Stimulated activated effector memory CD8-positive, alpha-beta T cell treated with anti-CD3 and anti-CD28 coated beads, Interleukin-12 subunit alpha, Interleukin-12 subunit beta, amount 100 ng/mL, for 72 hours (primary cell): ENCODE measurements at regions not wholly inside any gene's neighbourhood (a gene's known extent, or its start where the extent isn't known, plus 50 kb on each side); places are given as distances from the start of the nearest gene placed in this dataset.
A peak's percentile ranks its signal among the peaks of the same experiment; 100 is the strongest.

Source experiments
- ATAC-seq: fragments of 150-1000 bp; cut with Tn5 transposase; 2 replicates; pipeline ENCODE4 v1.10.0; 2021
- DNase-seq, 2 donors: peaks; one replicate each; pipeline ENCODE4 v3.0.0; 2021 to 2022; ENCODE audit warnings: low spot score in 2 of 2
- H3K27ac Mint-ChIP-seq: one replicate; pipeline ENCODE4 v1.8.0; 2022; ENCODE audit warnings: mild to moderate bottlenecking, mixed read lengths
- H3K36me3 Mint-ChIP-seq: one replicate; pipeline ENCODE4 v1.8.0; 2022; ENCODE audit warnings: mild to moderate bottlenecking, mixed read lengths
- H3K4me1 Mint-ChIP-seq: one replicate; pipeline ENCODE4 v1.8.0; 2022; ENCODE audit warnings: mixed read lengths
- H3K4me3 Mint-ChIP-seq: one replicate; pipeline ENCODE4 v1.8.0; 2022; ENCODE audit warnings: mild to moderate bottlenecking, mixed read lengths
- H3K9me3 Mint-ChIP-seq: one replicate; pipeline ENCODE4 v1.8.0; 2022; ENCODE audit warnings: mixed read lengths

GRCh38 chr11:27193434-27194225 lies 153.0 kb downstream of the BBOX1 start:
- no peak overlapping the region for H3K4me3 Mint-ChIP-seq
- no peaks in the 10 kb centered on the region for H3K9me3 Mint-ChIP-seq
- no peaks in the 10 kb centered on the region for H3K36me3 Mint-ChIP-seq
- ATAC-seq = no peak
- H3K4me1 Mint-ChIP-seq = no peaks in the 10 kb centered on the region
- H3K27ac Mint-ChIP-seq = no peak overlapping the region
- no peak for DNase-seq

DNA sequence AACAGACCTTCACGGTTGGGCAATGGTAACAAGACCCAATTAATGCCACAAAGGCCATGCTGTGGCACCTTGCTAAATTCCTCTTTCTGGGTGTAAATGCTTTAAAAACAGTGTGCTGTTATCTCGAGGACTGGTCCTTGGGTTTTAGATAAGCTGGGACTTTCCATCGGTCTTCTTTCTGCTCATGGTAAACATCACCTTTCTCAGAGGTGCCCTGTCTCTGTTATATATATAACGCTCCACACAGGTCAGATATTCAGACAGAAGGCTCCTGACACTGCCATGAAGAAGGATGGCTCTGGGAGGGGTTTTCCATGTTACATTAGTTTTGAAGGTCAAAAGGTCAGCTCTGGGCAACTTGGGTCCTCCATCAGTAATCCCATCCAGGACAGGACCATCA lies 151.6 kb downstream of the BBOX1 start:
- no peak overlapping the region for H3K4me3 Mint-ChIP-seq
- DNase-seq (no peak), ATAC-seq (no peak)
- H3K4me1 Mint-ChIP-seq = no peaks in the 10 kb centered on the region
- no peaks in the 10 kb centered on the region for H3K9me3 Mint-ChIP-seq
- H3K27ac Mint-ChIP-seq = no peak overlapping the region
- no peaks in the 10 kb centered on the region for H3K36me3 Mint-ChIP-seq

GRCh38 chr11:27191639-27192038 lies 151.0 kb downstream of the BBOX1 start:
- Mint-ChIP-seq H3K27ac (no peak overlapping the region), H3K9me3 (no peaks in the 10 kb centered on the region), H3K36me3 (no peaks in the 10 kb centered on the region), H3K4me1 (no peaks in the 10 kb centered on the region), H3K4me3 (no peak overlapping the region)
- ATAC-seq = no peak
- DNase-seq = no peak

- ATAC-seq (no peak), DNase-seq (no peak)
- Mint-ChIP-seq H3K4me3 (no peak overlapping the region), H3K9me3 (no peaks in the 10 kb centered on the region), H3K4me1 (no peaks in the 10 kb centered on the region), H3K36me3 (no peaks in the 10 kb centered on the region), H3K27ac (no peak overlapping the region)
These were observed 148.1 kb downstream of the BBOX1 start for GRCh38 chr11:27188696-27189095.

GRCh38 chr11:27187848-27188621 lies 147.4 kb downstream of the BBOX1 start:
- no peak overlapping the region for H3K4me3 Mint-ChIP-seq
- DNase-seq = no peak
- no peak overlapping the region for H3K27ac Mint-ChIP-seq
- no peaks in the 10 kb centered on the region for H3K4me1 Mint-ChIP-seq
- H3K36me3 Mint-ChIP-seq = no peaks in the 10 kb centered on the region
- no peaks in the 10 kb centered on the region for H3K9me3 Mint-ChIP-seq
- no peak for ATAC-seq

- Mint-ChIP-seq H3K4me1 (no peaks in the 10 kb centered on the region), H3K36me3 (no peaks in the 10 kb centered on the region), H3K27ac (no peak overlapping the region), H3K4me3 (no peak overlapping the region), H3K9me3 (no peaks in the 10 kb centered on the region)
- DNase-seq = no peak
- peak; percentile 54 for ATAC-seq
These were observed 146.6 kb downstream of the BBOX1 start for GRCh38 chr11:27187075-27187847.

- Mint-ChIP-seq H3K9me3 (no peaks in the 10 kb centered on the region), H3K4me1 (no peaks in the 10 kb centered on the region), H3K4me3 (no peak overlapping the region), H3K27ac (no peak overlapping the region), H3K36me3 (no peaks in the 10 kb centered on the region)
- ATAC-seq (no peak), DNase-seq (no peak)
These were observed 146.0 kb downstream of the BBOX1 start for GRCh38 chr11:27186580-27186979.

GRCh38 chr11:27184458-27185312 lies 144.1 kb downstream of the BBOX1 start:
- H3K36me3 Mint-ChIP-seq = no peaks in the 10 kb centered on the region
- no peaks in the 10 kb centered on the region for H3K9me3 Mint-ChIP-seq
- no peaks in the 10 kb centered on the region for H3K4me1 Mint-ChIP-seq
- no peak for ATAC-seq
- no peak for DNase-seq
- H3K4me3 Mint-ChIP-seq = no peak overlapping the region
- H3K27ac Mint-ChIP-seq = no peak overlapping the region

- H3K36me3 Mint-ChIP-seq = no peaks in the 10 kb centered on the region
- no peak overlapping the region for H3K27ac Mint-ChIP-seq
- no peaks in the 10 kb centered on the region for H3K9me3 Mint-ChIP-seq
- no peak overlapping the region for H3K4me3 Mint-ChIP-seq
- DNase-seq (peak in 1 of 2 donors; percentile 52), ATAC-seq (no peak)
- no peaks in the 10 kb centered on the region for H3K4me1 Mint-ChIP-seq
These were observed 143.2 kb downstream of the BBOX1 start for GRCh38 chr11:27183672-27184457.

DNA sequence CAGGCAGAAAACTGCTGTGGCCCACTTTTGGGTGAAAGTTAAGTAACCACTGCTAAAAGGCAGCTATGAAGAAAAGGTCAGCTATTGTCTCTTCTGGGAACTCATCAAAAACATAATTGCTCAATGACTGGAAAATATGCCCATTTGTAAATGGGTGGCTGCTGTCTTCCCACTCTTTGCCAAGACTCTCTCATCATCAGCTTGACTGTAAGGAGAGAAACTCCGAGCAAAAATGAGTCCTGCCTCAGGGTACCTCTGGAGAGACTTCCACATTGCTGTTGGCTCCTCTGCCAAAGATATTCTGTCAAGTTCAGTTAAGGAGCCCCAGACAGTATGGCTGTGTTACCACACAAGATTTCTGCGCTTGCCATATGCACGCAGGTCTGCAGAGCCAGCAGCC lies 138.7 kb downstream of the BBOX1 start:
- no peaks in the 10 kb centered on the region for H3K36me3 Mint-ChIP-seq
- no peak overlapping the region for H3K27ac Mint-ChIP-seq
- no peaks in the 10 kb centered on the region for H3K4me1 Mint-ChIP-seq
- ATAC-seq (no peak), DNase-seq (no peak)
- no peak overlapping the region for H3K4me3 Mint-ChIP-seq
- H3K9me3 Mint-ChIP-seq = no peaks in the 10 kb centered on the region

GRCh38 chr11:27178859-27179258 lies 138.2 kb downstream of the BBOX1 start:
- Mint-ChIP-seq H3K4me1 (no peaks in the 10 kb centered on the region), H3K27ac (no peak overlapping the region), H3K9me3 (no peaks in the 10 kb centered on the region), H3K36me3 (no peaks in the 10 kb centered on the region), H3K4me3 (no peak overlapping the region)
- DNase-seq = no peak
- ATAC-seq = no peak
